Stimulated activated CD8-positive, alpha-beta memory T cell treated with anti-CD3 and anti-CD28 coated beads, Interleukin-12 subunit alpha, Interleukin-12 subunit beta, amount 100 ng/mL, for 1 hour (primary cell): ENCODE measurements at regions not wholly inside any gene's neighbourhood (a gene's known extent, or its start where the extent isn't known, plus 50 kb on each side); places are given as distances from the start of the nearest gene placed in this dataset.
"Not testable (repeated sequence)": the region's sequence is repeated elsewhere in the genome, so short reads cannot be mapped to it uniquely, and the experiment has no call there.

ENCODE experiments used
- DNase-seq: peaks from one replicate; pipeline ENCODE4 v3.0.0-alpha.2; 2020; ENCODE audit warnings: low read depth

GRCh38 chr5:14942212-14942611, 70.6 kb upstream of the ANKH start:
- no peak for DNase-seq

- no peak for DNase-seq
These were observed 65.7 kb upstream of the ANKH start for GRCh38 chr5:14937254-14937653.

DNA sequence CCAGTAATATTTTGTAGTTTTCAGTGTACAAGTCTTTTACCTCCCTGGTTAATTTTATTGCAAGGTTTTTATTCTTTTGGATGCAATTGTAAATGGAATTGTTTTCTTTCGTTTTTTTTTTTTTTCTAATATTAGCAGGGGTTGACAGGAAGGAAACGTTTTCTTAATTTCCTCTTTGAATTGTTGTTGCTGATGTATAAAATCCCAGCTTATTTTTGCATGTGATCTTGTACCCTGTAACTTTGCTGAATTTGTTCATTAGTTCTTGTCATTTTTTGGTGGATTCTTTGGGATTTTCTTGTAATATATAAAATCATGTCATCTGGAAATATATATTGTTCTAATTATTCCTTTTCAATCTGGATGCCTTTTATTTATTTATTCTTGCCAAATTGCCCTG, 65.0 kb upstream of the ANKH start:
- DNase-seq: no peak

GRCh38 chr5:14935341-14935740, 63.8 kb upstream of the ANKH start:
- no peak for DNase-seq

- DNase-seq: no peak
These were observed 61.4 kb upstream of the ANKH start for GRCh38 chr5:14932902-14933469.

DNA sequence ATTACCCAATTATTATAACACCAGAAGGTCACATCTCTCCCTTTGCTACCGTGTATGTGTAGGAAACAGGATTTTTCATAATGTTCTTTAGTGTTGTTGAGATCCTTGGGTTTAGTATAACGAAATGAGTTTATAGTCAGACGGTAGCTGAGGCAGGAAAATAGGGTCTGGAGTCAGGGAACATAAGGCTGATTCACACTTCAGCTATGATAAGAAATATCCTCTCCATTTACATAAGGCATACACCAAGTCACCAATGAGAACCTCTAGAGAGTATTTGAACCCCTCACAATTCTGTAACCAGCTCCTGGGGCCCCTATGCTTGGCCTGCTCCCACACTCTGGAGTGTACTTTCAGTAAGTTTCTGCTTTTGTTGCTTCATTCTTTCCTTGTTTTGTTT, 58.9 kb upstream of the ANKH start:
- DNase-seq: no peak

- no peak for DNase-seq
These were observed 57.9 kb upstream of the ANKH start for GRCh38 chr5:14929293-14930065.

DNA sequence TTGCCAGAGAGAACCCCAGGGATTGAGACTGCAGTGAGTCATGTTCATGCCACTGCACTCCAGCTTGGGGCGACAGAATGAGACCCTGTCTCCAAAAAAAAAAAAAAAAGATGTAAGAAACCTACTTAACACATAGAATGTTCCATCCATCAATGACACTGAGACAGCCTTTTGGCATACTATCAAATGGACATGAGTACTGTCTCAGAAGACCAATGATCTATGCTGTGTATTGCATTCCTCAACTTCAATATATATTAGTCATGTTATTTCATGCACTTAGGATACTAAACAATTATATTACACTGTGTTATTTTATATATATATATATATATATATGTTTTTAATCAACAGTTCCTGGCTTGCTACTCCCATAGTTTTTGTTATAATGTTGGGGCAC, 57.1 kb upstream of the ANKH start:
- DNase-seq: no peak

DNA sequence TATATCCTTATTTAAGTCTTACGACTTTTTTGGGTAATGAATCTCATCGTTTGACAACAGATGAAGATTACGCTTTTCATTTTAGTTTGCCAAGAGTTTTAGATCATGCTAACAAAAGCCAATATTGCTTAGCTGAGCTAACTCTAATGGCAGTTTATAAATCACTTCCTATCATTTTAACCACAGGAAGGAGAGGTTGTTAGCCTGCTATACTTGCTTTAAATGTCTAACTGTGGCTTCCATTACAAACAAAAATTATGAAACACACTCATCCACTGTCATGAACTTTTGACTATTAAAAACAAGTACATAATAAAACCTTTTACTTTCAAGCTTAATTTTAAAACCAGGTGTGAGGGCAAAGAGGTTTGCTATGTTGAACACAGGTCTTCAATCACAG, 53.7 kb upstream of the ANKH start:
- no peak for DNase-seq

DNA sequence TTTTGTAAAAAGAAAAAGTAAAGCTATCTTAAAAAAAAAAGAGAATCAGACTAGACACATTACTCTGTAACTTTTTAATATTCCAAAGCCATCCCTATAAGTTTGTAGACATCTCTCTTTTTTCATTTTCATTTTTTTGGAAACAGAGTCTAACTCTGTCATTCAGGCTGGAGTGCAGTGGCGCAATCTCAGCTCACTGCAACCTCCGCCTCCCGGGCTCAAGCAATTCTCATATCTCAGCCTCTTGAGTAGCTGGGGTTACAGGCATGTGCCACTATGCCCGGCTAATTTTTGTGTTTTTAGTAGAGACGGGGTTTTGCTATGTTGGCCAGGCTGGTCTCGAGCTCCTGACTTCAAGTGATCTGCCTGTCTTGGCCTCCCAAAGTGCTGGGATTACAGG, 51.4 kb upstream of the ANKH start:
- DNase-seq: not testable (repeated sequence)

GRCh38 chr5:14922456-14922855, 50.9 kb upstream of the ANKH start:
- DNase-seq: no peak
